ENCODE measurements at regions not wholly inside any gene's neighbourhood (a gene's known extent, or its start where the extent isn't known, plus 50 kb on each side); places are given as distances from the start of the nearest gene placed in this dataset.
A peak's percentile ranks its signal among the peaks of the same experiment; 100 is the strongest.
"Not testable (repeated sequence)": the region's sequence is repeated elsewhere in the genome, so short reads cannot be mapped to it uniquely, and the experiment has no call there.

- not testable (repeated sequence) for DNase-seq (ENCODE audit: low read depth in 2 of 2)
Observed at GRCh38 chr4:49117951-49118350, 131.9 kb downstream of the CWH43 start.

DNA sequence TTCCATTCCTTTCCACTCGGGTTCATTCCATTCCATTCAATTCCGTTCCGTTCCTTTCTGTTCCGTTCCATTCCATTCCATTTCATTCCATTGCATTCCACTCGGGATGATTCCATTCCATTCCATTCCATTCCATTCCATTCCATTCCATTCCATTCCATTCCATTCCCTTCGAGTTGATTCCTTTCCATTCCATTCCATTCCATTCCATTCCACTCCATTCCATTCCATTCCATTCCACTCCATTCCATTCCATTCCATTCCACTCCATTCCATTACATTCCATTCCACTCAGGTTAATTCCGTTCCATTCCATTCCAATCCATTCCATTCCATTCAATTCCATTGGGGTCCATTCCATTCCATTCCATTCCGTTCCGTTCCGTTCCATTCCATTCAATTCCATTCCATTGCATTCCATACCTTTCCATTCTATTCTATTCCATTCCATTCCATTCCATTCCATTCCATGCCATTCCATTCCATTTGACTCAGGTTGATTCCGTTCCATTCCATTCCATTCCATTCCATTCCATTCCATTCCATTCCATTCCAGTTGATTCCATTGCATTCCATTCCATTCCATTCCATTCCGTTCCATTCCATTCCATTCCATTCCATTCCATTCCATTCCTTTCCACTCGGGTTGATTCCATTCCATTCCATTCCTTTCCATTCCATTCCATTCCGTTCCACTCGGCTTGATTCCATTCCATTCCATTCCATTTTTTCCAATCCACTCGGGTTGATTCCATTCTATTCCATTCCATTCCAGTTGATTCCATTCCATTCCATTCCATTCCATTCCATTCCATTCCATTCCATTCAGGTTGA lies 132.5 kb downstream of the CWH43 start:
- DNase-seq (ENCODE audit: low read depth in 2 of 2), result not testable (repeated sequence)

DNA sequence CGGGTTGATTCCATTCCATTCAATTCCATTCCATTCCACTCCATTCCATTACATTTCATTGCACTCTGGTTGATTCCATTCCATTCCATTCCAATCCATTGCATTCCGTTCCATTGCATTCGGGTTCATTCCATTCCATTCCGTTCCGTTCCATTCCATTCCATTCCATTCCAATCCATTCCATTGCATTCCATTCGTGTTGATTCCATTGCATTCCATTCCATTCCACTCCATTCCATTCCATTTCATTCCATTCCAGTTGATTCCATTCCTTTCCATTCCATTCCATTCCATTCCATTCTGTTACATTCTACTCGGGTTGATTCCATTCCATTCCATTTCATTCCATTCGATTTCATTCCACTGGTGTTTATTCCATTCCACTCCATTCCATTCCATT lies 133.3 kb downstream of the CWH43 start:
- not testable (repeated sequence) for DNase-seq (ENCODE audit: low read depth in 2 of 2)

- DNase-seq (ENCODE audit: low read depth in 2 of 2), result not testable (repeated sequence)
Observed at GRCh38 chr4:49120042-49120779, 134.1 kb downstream of the CWH43 start.

DNA sequence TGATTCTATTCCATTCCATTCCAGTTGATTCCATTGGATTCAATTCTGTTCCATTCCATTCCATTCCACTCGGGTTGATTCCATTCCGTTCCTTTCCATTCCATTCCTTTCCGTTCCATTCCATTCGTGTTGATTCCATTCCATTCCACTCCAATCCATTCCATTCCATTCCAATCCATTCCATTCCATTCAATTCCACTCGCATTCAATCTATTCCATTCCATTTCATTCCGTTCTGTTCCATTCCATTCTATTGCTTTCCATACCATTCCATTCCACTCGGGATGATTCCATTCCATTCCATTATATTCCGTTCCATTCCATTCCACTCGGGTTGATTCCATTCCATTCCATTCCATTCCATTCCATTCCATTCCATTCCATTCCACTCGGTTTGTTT lies 134.7 kb downstream of the CWH43 start:
- not testable (repeated sequence) for DNase-seq (ENCODE audit: low read depth in 2 of 2)

DNA sequence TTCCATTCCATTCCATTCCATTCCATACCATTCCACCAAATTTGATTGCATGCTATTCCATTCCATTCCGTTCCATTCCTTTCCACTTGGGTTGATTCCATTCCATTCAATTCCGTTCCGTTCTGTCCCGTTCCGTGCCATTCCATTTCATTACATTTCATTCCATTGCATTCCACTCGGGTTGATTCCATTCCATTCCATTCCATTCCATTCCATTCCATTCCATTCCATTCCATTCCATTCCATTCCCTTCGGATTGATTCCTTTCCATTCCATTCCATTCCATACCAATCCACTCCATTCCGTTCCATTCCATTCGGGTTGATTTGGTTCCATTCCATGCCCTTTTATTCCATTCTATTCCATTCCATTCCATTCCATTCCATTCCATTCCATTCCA lies 140.4 kb downstream of the CWH43 start:
- not testable (repeated sequence) for DNase-seq (ENCODE audit: low read depth in 2 of 2)

DNA sequence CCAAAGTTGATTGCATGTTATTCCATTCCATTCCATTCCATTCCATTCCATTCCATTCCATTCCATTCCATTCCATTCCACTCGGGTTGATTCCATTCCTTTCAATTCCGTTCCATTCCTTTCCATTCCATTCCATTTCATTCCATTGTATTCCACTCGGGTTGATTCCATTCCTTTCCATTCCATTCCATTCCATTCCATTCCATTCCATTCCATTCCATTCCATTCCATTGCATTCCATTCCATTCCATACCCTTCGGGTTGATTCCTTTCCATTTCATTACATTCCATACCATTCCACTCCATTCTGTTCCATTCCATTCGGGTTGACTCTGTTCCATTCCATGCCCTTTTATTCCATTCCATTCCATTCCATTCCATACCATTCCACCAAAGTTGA lies 140.8 kb downstream of the CWH43 start:
- not testable (repeated sequence) for DNase-seq (ENCODE audit: low read depth in 2 of 2)

DNA sequence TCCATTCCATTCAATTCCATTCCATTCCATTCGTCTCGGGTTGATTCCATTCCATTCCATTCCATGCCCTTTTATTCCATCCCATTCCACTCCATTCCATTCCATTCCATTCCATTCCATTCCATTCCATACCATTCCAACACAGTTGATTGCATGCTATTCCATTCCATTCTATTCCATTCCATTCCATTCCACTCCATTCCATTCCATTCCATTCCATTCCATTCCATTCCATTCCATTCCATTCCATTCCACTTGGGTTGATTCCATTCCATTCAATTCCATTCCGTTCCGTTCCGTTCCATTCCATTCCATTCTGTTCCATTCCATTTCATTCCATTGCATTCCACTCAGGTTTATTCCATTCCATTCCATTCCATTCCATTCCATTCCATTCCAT lies 143.3 kb downstream of the CWH43 start:
- DNase-seq (ENCODE audit: low read depth in 2 of 2), result not testable (repeated sequence)

DNA sequence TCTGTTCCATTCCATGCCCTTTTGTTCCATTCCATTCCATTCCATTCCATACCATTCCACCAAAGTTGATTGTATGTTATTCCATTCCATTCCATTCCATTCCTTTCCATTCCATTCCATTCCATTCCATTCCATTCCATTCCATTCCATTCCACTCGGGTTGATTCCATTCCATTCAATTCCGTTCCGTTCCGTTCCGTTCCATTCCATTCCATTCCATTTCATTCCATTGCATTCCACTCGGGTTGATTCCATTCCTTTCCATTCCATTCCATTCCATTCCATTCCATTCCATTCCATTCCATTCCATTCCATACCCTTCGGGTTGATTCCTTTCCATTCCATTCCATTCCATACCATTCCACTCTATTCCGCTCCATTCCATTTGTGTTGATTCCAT lies 143.8 kb downstream of the CWH43 start:
- not testable (repeated sequence) for DNase-seq (ENCODE audit: low read depth in 2 of 2)

- not testable (repeated sequence) for DNase-seq (ENCODE audit: low read depth in 2 of 2)
Observed at GRCh38 chr4:49130724-49131123, 144.6 kb downstream of the CWH43 start.

GRCh38 chr4:49137043-49137442 lies 151.0 kb downstream of the CWH43 start:
- not testable (repeated sequence) for DNase-seq (ENCODE audit: low read depth in 2 of 2)

DNA sequence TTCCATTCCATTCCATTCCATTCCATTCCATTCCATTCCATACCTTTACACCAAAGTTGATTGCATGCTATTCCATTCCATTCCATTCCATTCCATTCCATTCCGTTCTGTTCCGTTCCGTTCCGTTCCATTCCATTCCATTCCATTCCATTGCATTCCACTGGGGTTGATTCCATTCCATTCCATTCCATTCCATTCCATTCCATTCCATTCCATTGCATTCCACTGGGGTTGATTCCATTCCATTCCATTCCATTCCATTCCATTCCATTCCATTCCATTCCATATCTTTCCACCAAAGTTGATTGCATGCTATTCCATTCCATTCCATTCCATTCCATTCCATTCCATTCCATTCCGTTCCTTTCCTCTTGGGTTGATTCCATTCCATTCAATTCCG lies 151.9 kb downstream of the CWH43 start:
- not testable (repeated sequence) for DNase-seq (ENCODE audit: low read depth in 2 of 2)

- DNase-seq (ENCODE audit: low read depth in 2 of 2), result not testable (repeated sequence)
Observed at GRCh38 chr4:49138818-49139217, 152.7 kb downstream of the CWH43 start.

GRCh38 chr4:49139513-49139912 lies 153.4 kb downstream of the CWH43 start:
- not testable (repeated sequence) for DNase-seq (ENCODE audit: low read depth in 2 of 2)

DNA sequence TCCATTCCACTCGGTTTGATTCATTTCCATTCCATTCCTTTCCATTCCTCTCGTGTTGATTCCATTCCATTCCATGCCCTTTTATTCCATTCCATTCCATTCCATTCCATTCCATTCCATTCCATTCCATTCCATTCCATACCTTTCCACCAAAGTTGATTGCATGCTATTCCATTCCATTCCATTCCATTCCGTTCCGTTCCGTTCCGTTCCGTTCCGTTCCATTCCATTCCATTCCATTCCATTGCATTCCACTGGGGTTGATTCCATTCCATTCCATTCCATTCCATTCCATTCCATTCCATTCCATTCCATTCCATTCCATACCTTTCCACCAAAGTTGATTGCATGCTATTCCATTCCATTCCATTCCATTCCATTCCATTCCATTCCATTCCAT lies 154.3 kb downstream of the CWH43 start:
- DNase-seq (ENCODE audit: low read depth in 2 of 2), result peak in 1 of 2 experiments; percentile 2

GRCh38 chr4:49141955-49142354 lies 155.9 kb downstream of the CWH43 start:
- not testable (repeated sequence) for DNase-seq (ENCODE audit: low read depth in 2 of 2)

DNA sequence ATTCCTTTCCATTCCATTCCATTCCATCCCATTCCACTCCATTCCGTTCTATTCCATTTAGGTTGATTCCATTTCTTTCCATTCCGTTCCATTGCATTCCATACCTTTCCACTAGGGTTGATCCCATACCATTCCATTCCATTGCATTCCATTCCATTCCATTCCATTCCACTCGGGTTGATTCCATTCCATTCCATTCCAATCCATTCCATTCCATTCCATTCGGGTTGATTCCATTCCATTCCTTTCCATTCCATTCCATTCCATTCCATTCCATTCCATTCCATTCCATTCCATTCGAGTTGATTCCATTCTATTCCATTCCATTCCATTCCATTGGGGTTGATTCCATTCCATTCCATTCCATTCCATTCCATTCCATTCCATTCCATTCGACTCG lies 161.1 kb downstream of the CWH43 start:
- not testable (repeated sequence) for DNase-seq (ENCODE audit: low read depth in 2 of 2)

GRCh38 chr4:49147596-49147995 lies 161.5 kb downstream of the CWH43 start:
- DNase-seq (ENCODE audit: low read depth in 2 of 2), result not testable (repeated sequence)

DNA sequence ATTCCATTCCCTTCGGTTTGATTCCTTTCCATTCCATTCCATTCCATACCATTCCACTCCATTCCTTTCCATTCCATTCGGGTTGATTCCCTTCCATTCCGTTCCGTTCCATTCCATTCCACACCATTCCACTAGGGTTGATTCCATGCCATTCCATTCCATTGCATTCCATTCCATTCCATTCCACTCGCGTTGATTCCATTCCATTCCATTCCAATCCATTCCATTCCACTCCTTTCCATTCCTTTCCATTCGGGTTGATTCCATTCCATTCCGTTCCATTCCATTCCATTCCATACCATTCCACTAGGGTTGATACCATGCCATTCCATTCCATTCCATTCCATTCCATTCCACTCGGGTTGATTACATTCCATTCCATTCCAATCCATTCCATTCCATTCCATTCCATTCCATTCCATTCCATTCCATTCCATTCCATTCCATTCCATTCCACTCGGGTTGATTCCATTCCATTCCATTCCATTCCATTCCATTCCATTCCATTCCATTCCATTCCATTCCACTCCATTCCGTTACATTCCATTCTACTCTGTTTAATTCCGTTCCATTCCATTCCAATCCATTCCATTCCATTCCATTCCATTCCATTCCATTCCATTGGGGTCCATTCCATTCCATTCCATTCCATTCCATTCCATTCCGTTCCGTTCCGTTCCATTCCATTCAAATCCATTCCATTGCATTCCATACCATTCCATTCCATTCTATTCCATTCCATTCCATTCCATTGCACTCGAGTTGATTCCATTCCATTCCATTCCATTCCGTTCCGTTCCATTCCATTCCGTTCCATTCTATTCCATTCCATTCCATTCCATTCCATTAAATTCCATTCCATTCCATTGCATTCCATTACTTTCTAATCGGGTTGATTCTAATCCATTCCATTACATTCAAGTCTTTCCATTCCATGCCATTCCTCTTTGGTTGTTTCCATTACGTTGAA lies 163.2 kb downstream of the CWH43 start:
- DNase-seq (ENCODE audit: low read depth in 2 of 2), result not testable (repeated sequence)

DNA sequence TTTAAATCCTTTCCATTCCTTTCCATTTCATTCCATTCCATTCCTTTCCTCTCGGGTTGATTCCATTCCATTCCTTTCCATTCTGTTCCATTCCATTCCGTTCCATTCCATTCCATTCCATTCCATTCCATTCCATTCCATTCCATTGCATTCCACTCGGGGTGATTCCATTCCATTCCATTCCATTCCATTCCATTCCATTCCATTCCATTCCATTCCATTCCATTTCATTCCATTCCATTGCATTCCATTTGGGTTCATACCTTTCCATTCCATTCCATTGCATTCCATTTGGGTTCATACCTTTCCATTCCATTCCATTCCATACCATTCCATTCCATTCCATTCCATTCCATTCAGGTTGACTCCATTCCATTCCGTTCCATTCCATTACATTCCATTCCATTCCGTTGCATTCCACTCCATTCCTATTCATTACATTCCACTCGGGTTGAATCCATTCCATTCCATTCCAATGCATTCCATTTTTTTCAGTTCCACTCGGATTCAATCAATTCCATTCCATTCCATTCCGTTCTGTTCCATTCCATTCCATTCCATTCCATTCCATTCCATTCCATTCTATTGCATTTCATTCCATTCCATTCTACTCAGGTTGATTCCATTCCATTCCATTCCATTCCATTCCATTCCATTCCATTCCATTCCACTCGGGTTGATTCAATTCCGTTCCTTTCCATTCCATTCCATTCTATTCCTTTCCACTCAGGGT lies 164.4 kb downstream of the CWH43 start:
- not testable (repeated sequence) for DNase-seq (ENCODE audit: low read depth in 2 of 2)

DNA sequence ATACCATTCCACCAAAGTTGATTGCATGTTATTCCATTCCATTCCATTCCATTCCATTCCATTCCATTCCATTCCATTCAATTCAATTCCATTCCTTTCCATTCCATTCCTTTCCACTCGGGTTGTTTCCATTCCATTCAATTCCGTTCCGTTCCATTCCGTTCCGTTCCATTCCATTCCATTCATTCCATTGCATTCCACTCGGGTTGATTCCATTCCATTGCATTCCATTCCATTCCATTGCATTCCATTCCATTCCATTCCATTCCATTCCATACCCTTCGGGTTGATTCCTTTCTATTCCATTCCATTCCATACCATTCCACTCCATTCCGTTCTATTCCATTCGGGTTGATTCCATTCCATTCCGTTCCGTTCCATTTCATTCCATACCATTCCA lies 166.9 kb downstream of the CWH43 start:
- not testable (repeated sequence) for DNase-seq (ENCODE audit: low read depth in 2 of 2)
